SK-N-SH (cell line): ENCODE measurements at regions not wholly inside any gene's neighbourhood (a gene's known extent, or its start where the extent isn't known, plus 50 kb on each side); places are given as distances from the start of the nearest gene placed in this dataset.

Source experiments
- CTCF ChIA-PET: fragments of 300-600, 350-600 bp; formaldehyde crosslinking; extraction: SDS; loops from one replicate; lab custom pipeline; 2021; lab: Yijun Ruan, JAX
- POLR2A ChIA-PET: fragments of 350-600 bp; sonication (Branson Sonifier 250); formaldehyde crosslinking; extraction: SDS; loops from one replicate; lab custom pipeline; 2020; ENCODE audit warnings: antibody characterized with exemption, inconsistent platforms; lab: Yijun Ruan, JAX
- DNase-seq: peaks from one replicate; pipeline ENCODE4 v3.0.0; 2012
- H2AFZ ChIP-seq: fragments of 200-600 bp; sonication (generic); 2 replicates; pipeline ENCODE4 v1.8.1; 2016; ENCODE audit warnings: antibody characterized with exemption, mild to moderate bottlenecking, low read depth
- H3F3A ChIP-seq: fragments of 200-600 bp; sonication (generic); replicated peaks from 2 replicates; pipeline ENCODE3; 2016; ENCODE audit warnings: antibody characterized with exemption, mild to moderate bottlenecking; ENCODE audit not compliant: insufficient read depth
- H3K27ac ChIP-seq, 2 experiments: fragments of 200-500 bp in 1 of 2; fragments of 200-600 bp in 1 of 2; sonication (Bioruptor generic) in 1 of 2; sonication (generic), shearing (Covaris generic) in 1 of 2; 2 replicates each; pipeline versions ENCODE4 v1.5.1 to v1.6.1; 2014 to 2016; ENCODE audit warnings: low read depth in 2 of 2, inconsistent platforms in 1 of 2, low read length in 1 of 2, mild to moderate bottlenecking in 1 of 2, mixed read lengths in 1 of 2
- H3K27me3 ChIP-seq: fragments of 200-600 bp; sonication (generic), shearing (Covaris generic); 2 replicates; pipeline ENCODE4 v1.6.1; 2016; ENCODE audit warnings: mixed run types; ENCODE audit not compliant: insufficient read depth
- H3K36me3 ChIP-seq, 2 experiments: fragments of 200-500 bp in 1 of 2; fragments of 200-600 bp in 1 of 2; sonication (Bioruptor generic) in 1 of 2; sonication (generic) in 1 of 2; replicated peaks in 1 of 2; 2 replicates each; pipeline versions ENCODE3 to v1.5.1; 2014 to 2016; ENCODE audit warnings: low read length in 1 of 2, mild to moderate bottlenecking in 1 of 2; ENCODE audit not compliant: insufficient read depth in 2 of 2, control insufficient read depth in 1 of 2
- H3K4me1 ChIP-seq, 2 experiments: fragments of 200-500 bp in 1 of 2; fragments of 200-600 bp in 1 of 2; sonication (Bioruptor generic) in 1 of 2; sonication (generic), shearing (Covaris generic) in 1 of 2; 2 replicates each; pipeline versions ENCODE4 v1.5.1 to v1.6.1; 2014 to 2016; ENCODE audit warnings: low read depth in 1 of 2, low read length in 1 of 2, mixed run types in 1 of 2; ENCODE audit not compliant: insufficient read depth in 2 of 2, control insufficient read depth in 1 of 2
- H3K4me2 ChIP-seq: fragments of 200-600 bp; sonication (generic), shearing (Covaris generic); 2 replicates; pipeline ENCODE4 v1.6.1; 2017; ENCODE audit warnings: mixed run types
- H3K4me3 ChIP-seq, 2 experiments: fragments of 200-500 bp in 1 of 2; fragments of 200-600 bp in 1 of 2; sonication (Bioruptor generic) in 1 of 2; sonication (generic), shearing (Covaris generic) in 1 of 2; 2 replicates each; pipeline versions ENCODE4 v1.5.1 to v1.8.1; 2014 to 2016; ENCODE audit warnings: low read depth in 2 of 2, inconsistent platforms in 1 of 2, low read length in 1 of 2, mild to moderate bottlenecking in 1 of 2, mixed read lengths in 1 of 2, moderate library complexity in 1 of 2
- H3K79me2 ChIP-seq: fragments of 200-600 bp; sonication (generic); 2 replicates; pipeline ENCODE4 v1.8.1; 2017; ENCODE audit warnings: mild to moderate bottlenecking; ENCODE audit not compliant: insufficient read depth
- H3K9ac ChIP-seq: fragments of 200-600 bp; sonication (generic); 2 replicates; pipeline ENCODE4 v1.6.1; 2017; ENCODE audit warnings: mixed run types
- H3K9me2 ChIP-seq: fragments of 200-600 bp; sonication (generic); 2 replicates; pipeline ENCODE4 v1.6.1; 2017; ENCODE audit warnings: mixed run types
- H3K9me3 ChIP-seq: fragments of 200-600 bp; sonication (generic); 2 replicates; pipeline ENCODE4 v1.6.1; 2017; ENCODE audit warnings: mixed run types, mild to moderate bottlenecking, moderate library complexity
- H4K20me1 ChIP-seq: fragments of 200-600 bp; sonication (generic); 2 replicates; pipeline ENCODE4 v1.6.1; 2017; ENCODE audit warnings: mild to moderate bottlenecking, mixed run types; ENCODE audit not compliant: insufficient read depth
- FOSL2 ChIP-seq: IDR thresholded peaks from 2 replicates; pipeline ENCODE4 v1.4.0; 2012; ENCODE audit warnings: low read depth, mild to moderate bottlenecking, moderate library complexity, borderline replicate concordance
- FOXJ3 ChIP-seq: sonication (generic); formaldehyde crosslinking; IDR thresholded peaks from 2 replicates; pipeline ENCODE4 v1.5.1; 2020; ENCODE audit warnings: mild to moderate bottlenecking, missing genetic modification reagents
- FOXM1 ChIP-seq: IDR thresholded peaks from 2 replicates; pipeline ENCODE4 v1.4.0; 2012; ENCODE audit warnings: low read depth, mild to moderate bottlenecking
- GABPA ChIP-seq: IDR thresholded peaks from 2 replicates; pipeline ENCODE4 v1.4.0; 2012; ENCODE audit warnings: low read depth, mild to moderate bottlenecking
- GATA2 ChIP-seq: sonication (generic); formaldehyde crosslinking; IDR thresholded peaks from 2 replicates; pipeline ENCODE4 v1.5.0; 2020; ENCODE audit warnings: mild to moderate bottlenecking, missing genetic modification reagents
- MEF2A ChIP-seq: IDR thresholded peaks from 2 replicates; pipeline ENCODE4 v1.4.0; 2012; ENCODE audit warnings: low read depth, borderline replicate concordance
- MXI1 ChIP-seq: IDR thresholded peaks from 2 replicates; pipeline ENCODE4 v1.6.1; 2012; ENCODE audit warnings: mild to moderate bottlenecking, low read depth, low read length, improper control_type of control experiment
- RCOR1 ChIP-seq: fragments of 150-350 bp; IDR thresholded peaks from 2 replicates; pipeline ENCODE4 v1.6.1; 2017; ENCODE audit warnings: antibody characterized with exemption, low read length
- RFX5 ChIP-seq: IDR thresholded peaks from 2 replicates; pipeline ENCODE4 v1.6.1; 2012; ENCODE audit warnings: mild to moderate bottlenecking, improper control_type of control experiment, low read length
- SMC3 ChIP-seq: IDR thresholded peaks from 2 replicates; pipeline ENCODE4 v1.6.1; 2012; ENCODE audit warnings: low read depth, low read length, improper control_type of control experiment
- TCF12 ChIP-seq: IDR thresholded peaks from 2 replicates; pipeline ENCODE4 v1.4.0; 2012
- YY1 ChIP-seq: IDR thresholded peaks from 2 replicates; pipeline ENCODE4 v1.4.0; 2012; ENCODE audit warnings: low read depth, mild to moderate bottlenecking
- WGBS: methylation state at CpG from one replicate; pipeline ENCODE4 v1.1.6; 2017; ENCODE audit warnings: low lambda C conversion rate; 5-methylcytosine and 5-hydroxymethylcytosine counted together
- TF ChIP-seq, protein P1 (sequence below): fragments of 150-350 bp; IDR thresholded peaks from 2 replicates; pipeline ENCODE4 v1.6.1; 2016; ENCODE audit warnings: mild to moderate bottlenecking, low read depth, low read length
- TF ChIP-seq, protein P2 (sequence below): fragments of 150-350 bp; IDR thresholded peaks from 2 replicates; pipeline ENCODE4 v1.6.1; 2017; ENCODE audit warnings: antibody characterized with exemption, low read length, low read depth, borderline replicate concordance
- TF ChIP-seq, protein P3 (sequence below): IDR thresholded peaks from 2 replicates; pipeline ENCODE4 v1.4.0; 2012; ENCODE audit warnings: low read depth, borderline replicate concordance
- TF ChIP-seq, protein P4 (sequence below): IDR thresholded peaks from 2 replicates; pipeline ENCODE4 v1.4.0; 2012; ENCODE audit warnings: low read depth, borderline replicate concordance

DNA sequence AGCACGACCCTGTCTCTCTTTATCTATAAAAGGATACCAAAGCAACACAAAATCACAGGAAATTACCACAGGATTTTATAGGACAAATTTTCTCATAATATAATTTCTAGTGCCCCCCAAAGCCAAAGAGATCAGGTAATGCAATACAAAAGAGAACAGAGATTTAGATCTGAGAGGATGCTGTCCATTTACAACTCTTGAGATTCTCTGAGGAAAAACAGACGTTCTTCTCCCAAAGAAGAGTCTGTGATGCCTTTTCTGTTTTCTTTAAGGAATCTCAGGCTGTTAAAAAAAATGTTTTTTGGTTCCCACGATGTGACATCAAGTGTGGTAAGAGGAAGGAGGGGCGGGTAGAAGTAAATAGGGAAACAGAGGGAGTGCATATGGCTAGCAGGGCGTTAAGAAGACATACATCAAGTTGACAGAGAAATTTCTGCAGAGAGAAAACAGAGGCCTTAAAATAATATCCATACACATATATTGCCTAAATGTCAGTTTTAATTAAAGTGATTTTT is 274.7 kb downstream of the YTHDC2 start:
- Histone ChIP-seq H3K9me3 (no peaks in the 10 kb centered on the region), H3K27me3 (no peaks in the 10 kb centered on the region; the same call in 1 of the 2 replicates), H3K4me3 (no peak overlapping the region), H3K9ac (no peak overlapping the region), H3K4me2 (no peak overlapping the region), H3F3A (no peaks in the 10 kb centered on the region), H3K4me1 (no peaks in the 10 kb centered on the region), H3K9me2 (no peaks in the 10 kb centered on the region), H4K20me1 (no peaks in the 10 kb centered on the region), H3K36me3 (no peaks in the 10 kb centered on the region), H3K79me2 (no peaks in the 10 kb centered on the region), H2AFZ (no peak overlapping the region), H3K27ac (no peak overlapping the region)
- POLR2A ChIA-PET: no interaction called here
- no peak for TF ChIP-seq GABPA
- TF ChIP-seq, protein P1, sequence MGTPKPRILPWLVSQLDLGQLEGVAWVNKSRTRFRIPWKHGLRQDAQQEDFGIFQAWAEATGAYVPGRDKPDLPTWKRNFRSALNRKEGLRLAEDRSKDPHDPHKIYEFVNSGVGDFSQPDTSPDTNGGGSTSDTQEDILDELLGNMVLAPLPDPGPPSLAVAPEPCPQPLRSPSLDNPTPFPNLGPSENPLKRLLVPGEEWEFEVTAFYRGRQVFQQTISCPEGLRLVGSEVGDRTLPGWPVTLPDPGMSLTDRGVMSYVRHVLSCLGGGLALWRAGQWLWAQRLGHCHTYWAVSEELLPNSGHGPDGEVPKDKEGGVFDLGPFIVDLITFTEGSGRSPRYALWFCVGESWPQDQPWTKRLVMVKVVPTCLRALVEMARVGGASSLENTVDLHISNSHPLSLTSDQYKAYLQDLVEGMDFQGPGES: no peak
- no peak for TF ChIP-seq MXI1
- TF ChIP-seq FOXM1: no peak
- no peak for TF ChIP-seq TCF12
- no peak for TF ChIP-seq RCOR1
- TF ChIP-seq YY1: no peak
- WGBS: 6% methylated on average over 5 of the region's 5 CpGs
- DNase-seq: no peak
- CTCF ChIA-PET: no interaction called here

DNA sequence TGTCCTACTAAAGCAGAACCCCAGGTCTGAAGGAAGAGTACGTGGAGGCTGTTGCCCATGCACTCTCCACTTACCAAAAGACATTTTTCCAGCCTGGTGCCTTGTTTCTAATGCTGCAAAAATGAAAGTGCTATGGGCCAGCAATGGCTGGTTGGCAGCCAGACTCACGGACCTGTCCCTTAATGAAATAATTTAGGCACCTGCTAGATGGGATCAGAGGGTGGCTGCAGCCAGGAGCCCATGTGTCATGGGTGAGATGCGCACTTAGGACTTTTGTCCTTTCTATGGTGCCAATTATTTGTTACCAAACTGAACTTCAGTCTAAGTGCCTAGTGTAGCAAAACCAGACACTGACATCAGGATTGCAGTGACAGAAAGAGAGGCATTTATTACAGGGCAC is 276.3 kb downstream of the YTHDC2 start:
- Histone ChIP-seq H3K4me1 (no peaks in the 10 kb centered on the region), H2AFZ (no peak overlapping the region), H3K36me3 (no peaks in the 10 kb centered on the region), H3K27ac (no peak overlapping the region), H3K9ac (no peak overlapping the region), H4K20me1 (no peaks in the 10 kb centered on the region), H3K4me3 (no peak overlapping the region), H3K9me3 (no peaks in the 10 kb centered on the region), H3K27me3 (no peaks in the 10 kb centered on the region; the same call in 1 of the 2 replicates), H3K9me2 (no peaks in the 10 kb centered on the region), H3F3A (no peaks in the 10 kb centered on the region), H3K79me2 (no peaks in the 10 kb centered on the region), H3K4me2 (no peak overlapping the region)
- ChIA-PET CTCF (interaction anchor here (0.7 to 1.3 kb wide), 2 partner anchors 13 to 17 kb away, joined by 3 read pairs; no protein-coding TSS in a partner anchor), POLR2A (no interaction called here)
- no peak for TF ChIP-seq RFX5
- no peak for TF ChIP-seq FOXJ3 (CRISPR knock-in tag)
- TF ChIP-seq, protein P2, sequence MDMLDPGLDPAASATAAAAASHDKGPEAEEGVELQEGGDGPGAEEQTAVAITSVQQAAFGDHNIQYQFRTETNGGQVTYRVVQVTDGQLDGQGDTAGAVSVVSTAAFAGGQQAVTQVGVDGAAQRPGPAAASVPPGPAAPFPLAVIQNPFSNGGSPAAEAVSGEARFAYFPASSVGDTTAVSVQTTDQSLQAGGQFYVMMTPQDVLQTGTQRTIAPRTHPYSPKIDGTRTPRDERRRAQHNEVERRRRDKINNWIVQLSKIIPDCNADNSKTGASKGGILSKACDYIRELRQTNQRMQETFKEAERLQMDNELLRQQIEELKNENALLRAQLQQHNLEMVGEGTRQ: no peak
- TF ChIP-seq GABPA: no peak
- TF ChIP-seq YY1: no peak
- TF ChIP-seq, protein P3, sequence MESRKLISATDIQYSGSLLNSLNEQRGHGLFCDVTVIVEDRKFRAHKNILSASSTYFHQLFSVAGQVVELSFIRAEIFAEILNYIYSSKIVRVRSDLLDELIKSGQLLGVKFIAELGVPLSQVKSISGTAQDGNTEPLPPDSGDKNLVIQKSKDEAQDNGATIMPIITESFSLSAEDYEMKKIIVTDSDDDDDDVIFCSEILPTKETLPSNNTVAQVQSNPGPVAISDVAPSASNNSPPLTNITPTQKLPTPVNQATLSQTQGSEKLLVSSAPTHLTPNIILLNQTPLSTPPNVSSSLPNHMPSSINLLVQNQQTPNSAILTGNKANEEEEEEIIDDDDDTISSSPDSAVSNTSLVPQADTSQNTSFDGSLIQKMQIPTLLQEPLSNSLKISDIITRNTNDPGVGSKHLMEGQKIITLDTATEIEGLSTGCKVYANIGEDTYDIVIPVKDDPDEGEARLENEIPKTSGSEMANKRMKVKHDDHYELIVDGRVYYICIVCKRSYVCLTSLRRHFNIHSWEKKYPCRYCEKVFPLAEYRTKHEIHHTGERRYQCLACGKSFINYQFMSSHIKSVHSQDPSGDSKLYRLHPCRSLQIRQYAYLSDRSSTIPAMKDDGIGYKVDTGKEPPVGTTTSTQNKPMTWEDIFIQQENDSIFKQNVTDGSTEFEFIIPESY: no peak
- TF ChIP-seq FOXM1: no peak
- no peak for TF ChIP-seq MEF2A
- no peak for TF ChIP-seq FOSL2
- no peak for TF ChIP-seq SMC3
- TF ChIP-seq, protein P4, sequence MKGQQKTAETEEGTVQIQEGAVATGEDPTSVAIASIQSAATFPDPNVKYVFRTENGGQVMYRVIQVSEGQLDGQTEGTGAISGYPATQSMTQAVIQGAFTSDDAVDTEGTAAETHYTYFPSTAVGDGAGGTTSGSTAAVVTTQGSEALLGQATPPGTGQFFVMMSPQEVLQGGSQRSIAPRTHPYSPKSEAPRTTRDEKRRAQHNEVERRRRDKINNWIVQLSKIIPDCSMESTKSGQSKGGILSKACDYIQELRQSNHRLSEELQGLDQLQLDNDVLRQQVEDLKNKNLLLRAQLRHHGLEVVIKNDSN: no peak
- TF ChIP-seq GATA2 (CRISPR knock-in tag): no peak
- 14% methylated on average over 3 of the region's 3 CpGs for WGBS
- DNase-seq: no peak
